Sigmoid colon (tissue), 4 donors: ENCODE measurements at regions not wholly inside any gene's neighbourhood (a gene's known extent, or its start where the extent isn't known, plus 50 kb on each side); places are given as distances from the start of the nearest gene placed in this dataset.

Source experiments
- POLR2A ChIP-seq, 2 donors: fragments of 450-650 bp; IDR thresholded peaks; one replicate each; pipeline ENCODE4 v1.6.1; 2016; ENCODE audit warnings: antibody characterized with exemption in 2 of 2, mild to moderate bottlenecking in 2 of 2, moderate library complexity in 2 of 2
- POLR2AphosphoS5 ChIP-seq, 4 donors: sonication (generic); formaldehyde crosslinking; IDR thresholded peaks; one replicate each; pipeline ENCODE4 v1.6.1; 2017; ENCODE audit warnings: antibody characterized with exemption in 4 of 4
- TF ChIP-seq, protein P1 (sequence below), 4 experiments: fragments of 450-650 bp in 3 of 4; fragments of 200-600 bp in 1 of 4; IDR thresholded peaks; one replicate each; pipeline ENCODE4 v1.5.1; 2016 to 2019; ENCODE audit warnings: antibody characterized with exemption in 4 of 4, mild to moderate bottlenecking in 3 of 4, moderate library complexity in 2 of 4

- TF ChIP-seq, protein P1, sequence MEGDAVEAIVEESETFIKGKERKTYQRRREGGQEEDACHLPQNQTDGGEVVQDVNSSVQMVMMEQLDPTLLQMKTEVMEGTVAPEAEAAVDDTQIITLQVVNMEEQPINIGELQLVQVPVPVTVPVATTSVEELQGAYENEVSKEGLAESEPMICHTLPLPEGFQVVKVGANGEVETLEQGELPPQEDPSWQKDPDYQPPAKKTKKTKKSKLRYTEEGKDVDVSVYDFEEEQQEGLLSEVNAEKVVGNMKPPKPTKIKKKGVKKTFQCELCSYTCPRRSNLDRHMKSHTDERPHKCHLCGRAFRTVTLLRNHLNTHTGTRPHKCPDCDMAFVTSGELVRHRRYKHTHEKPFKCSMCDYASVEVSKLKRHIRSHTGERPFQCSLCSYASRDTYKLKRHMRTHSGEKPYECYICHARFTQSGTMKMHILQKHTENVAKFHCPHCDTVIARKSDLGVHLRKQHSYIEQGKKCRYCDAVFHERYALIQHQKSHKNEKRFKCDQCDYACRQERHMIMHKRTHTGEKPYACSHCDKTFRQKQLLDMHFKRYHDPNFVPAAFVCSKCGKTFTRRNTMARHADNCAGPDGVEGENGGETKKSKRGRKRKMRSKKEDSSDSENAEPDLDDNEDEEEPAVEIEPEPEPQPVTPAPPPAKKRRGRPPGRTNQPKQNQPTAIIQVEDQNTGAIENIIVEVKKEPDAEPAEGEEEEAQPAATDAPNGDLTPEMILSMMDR (IDR thresholded peaks at IDR 0.05): no peak
- TF ChIP-seq POLR2A (IDR thresholded peaks at IDR 0.05) (no peak), POLR2AphosphoS5 (IDR thresholded peaks at IDR 0.05) (no peak)
Observed at GRCh38 chr12:102562836-102563425, 82.6 kb upstream of the IGF1 start.
